NCI-H1930 (cell line): ENCODE measurements at regions not wholly inside any gene's neighbourhood (a gene's known extent, or its start where the extent isn't known, plus 50 kb on each side); places are given as distances from the start of the nearest gene placed in this dataset.
A peak's percentile ranks its signal among the peaks of the same experiment; 100 is the strongest.

ENCODE experiments used
- DNase-seq, 2 experiments: peaks; one replicate each; lab custom pipeline; 2025; lab: John Stamatoyannopoulos, UW

DNA sequence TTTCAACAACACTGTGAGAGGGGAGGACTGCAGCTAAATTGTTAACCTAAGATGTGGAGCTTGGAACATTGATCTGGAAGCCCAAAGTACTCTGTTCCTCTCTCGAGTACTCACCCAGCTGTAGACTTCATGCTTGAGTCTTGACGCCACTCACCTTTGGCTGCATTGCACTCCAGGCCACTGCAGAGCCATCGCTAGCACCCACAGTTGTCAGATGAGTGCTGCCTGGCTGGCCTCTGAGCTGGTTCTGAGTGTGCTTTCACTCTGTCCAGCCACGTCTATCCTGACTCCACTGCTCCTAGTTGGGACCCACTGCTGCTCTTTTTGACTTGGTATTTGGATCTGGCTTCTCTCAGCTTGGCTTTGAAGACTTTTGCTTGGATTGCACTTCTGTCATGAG lies 552.1 kb downstream of the DCDC2C start:
- DNase-seq: no peak

DNA sequence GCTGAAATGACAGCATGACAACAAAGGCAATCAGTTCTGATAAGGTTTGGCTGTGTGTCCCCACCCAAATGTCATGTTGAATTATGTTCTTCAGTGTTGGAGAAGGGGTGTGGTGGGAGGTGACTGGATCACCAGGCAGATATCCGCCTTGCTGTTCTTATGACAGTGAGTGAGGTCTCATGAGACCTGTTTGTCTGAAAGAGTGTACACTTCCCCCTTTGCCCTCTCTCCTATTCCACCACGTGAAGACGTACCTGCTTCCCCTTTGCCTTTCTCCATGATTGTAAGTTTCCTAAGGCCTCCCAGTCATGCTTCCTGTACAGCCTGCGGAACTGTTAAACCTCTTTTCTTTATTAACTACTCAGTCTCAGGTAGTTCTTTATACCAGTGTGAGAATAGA lies 553.0 kb downstream of the DCDC2C start:
- DNase-seq: no peak

DNA sequence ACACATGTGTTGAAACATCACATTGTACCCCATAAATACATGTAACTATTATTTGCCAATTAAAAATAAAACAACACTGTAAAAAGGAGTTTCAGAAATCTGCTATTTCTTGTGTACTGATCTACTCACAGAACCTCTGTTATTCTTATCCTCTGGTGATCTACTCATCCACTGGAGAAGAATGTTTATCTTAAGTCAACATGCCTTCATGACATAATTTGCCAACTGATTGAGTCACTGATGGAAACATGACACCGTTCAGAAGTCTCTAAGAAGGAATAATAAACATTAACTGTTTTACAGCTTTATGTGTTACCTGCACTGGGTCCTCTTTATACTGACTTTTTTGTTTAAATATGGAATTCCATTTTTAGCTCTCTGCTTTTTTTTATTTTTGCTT lies 555.2 kb downstream of the DCDC2C start:
- no peak for DNase-seq

DNA sequence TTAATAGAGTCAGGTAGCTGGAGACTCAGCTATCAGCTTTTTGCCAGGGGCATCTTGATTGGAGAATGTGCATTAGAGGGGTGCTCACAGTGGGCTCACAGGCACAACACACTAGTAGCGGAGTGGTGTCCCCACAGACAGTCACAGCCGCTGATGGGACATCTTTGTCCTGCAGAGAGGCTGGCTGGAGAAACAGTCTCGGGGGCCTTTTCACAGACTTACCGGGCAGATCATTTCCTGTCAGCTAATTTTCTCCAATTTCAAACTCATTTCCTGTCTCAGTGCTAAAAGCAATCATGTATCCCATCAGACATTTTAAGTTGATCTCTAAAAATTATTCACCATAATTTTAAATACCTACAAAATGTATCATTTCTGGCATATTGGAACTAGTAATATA lies 562.6 kb downstream of the DCDC2C start:
- DNase-seq: no peak

DNA sequence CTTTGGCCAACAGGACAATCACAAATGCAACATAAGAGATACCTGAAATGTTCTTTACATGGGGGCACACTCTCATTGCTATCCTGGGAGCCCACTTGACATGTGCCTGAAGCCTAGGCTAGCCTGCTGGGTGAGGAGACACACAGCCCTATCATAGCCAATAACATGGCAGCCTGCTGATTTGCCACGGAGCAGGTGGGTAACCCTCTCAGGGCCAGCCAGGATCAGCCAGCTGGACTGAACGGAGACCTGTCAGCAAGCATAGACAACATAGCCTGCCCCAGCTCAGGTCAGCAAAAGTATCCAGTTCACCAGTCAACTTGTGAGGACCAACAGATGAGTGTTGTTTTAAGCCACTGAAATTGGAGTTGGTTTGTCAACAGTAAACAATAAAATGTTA lies 566.5 kb downstream of the DCDC2C start:
- no peak for DNase-seq

DNA sequence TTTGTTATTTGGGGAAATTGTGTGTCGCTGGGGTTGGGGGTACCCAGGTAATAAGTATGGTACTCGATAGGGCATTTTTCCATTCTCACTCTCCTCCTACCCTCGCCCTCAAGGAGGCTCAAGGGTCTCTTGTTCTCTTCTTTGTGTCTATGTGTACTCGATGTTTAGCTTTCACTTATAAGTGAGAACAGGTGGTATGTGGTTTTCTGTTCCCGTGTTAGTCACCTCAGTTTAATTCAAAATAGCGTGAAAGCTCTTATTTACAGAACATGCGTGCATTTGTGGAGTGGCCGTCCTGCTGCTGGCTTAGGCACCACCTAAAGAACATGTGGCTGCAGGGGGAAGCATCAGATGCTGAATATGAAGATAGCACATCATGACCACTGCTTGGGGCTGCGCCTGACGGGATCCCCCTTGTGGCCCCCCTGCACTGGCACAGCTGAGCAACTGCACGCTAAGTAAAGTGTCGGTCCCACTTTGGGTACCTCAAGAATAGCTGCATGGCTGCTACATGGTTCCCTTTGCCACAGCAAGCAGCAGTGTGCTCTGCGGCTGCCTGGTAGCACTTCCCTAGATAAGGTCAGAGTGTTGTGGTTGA lies 569.0 kb downstream of the DCDC2C start:
- DNase-seq: no peak

DNA sequence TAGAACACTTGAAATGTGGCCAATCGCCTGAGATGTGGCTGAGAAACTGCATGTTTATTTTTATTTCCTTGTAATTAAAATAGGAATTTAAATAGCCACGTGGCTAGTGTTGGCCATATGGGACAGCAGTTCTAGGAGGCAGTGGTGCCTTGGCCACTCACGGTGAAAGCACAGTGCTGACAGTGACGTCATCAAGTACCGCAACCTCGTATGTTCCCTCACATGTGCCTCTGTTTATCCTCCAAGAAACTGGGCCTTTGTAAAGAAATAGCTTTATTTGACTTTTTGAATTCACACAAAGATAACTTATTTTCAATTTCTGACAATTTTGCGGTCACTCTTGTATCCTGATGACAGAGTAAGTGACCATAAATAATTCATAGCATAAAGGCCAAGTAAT lies 575.0 kb downstream of the DCDC2C start:
- no peak for DNase-seq

DNA sequence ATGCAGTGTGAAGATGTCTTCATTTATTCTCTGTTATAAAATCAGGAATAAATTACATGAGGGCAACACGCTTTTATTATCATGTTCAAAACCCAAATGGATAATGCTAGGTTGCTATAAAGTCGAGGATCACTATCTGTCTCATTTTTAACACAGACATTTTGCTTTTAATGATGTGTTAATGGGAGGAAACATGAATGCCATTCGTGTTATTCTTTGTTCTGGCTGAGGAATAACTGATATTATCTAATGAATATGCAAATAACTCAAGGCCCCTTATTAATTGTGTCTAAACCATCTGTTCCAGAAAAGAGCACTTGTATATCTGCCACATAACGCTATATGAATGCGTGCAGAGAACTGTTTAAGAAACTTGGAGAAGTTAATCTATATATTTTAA lies 576.1 kb downstream of the DCDC2C start:
- DNase-seq: no peak

DNA sequence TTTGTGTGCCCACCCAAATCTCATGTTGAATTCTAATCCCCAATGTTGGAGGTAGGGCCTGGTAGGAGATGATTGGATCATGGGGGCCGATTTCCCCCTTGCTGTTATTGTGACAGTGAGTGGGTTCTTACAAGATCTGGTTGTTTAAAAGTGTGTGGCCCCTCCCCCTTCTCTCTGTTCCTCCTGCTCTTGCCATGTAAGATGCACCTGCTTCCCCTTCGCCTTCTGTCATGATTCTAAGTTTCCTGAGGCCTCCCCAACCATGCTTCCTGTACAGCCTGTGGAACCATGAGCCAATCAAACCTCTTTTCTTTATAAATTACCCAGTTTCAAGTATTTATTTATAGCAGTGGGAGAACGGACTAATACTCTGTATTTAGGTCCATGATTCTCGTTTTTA lies 588.1 kb downstream of the DCDC2C start:
- no peak for DNase-seq

DNA sequence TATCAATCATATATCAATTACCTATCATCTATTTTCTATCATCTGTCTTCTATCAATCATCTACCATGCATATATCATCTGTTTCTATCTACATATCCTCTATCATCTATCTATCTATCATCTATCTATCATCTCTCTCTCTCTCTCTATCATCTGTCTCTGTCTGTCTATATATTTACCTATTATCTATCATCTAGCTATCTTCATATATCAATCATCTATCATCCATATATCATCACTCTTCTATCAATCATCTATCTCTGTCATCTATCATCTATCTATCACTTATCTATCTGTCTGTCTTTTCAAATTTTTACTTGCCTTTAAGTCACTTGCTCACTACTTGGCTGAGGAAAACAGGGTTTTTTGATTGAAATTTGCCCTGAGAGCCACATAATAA lies 592.3 kb downstream of the DCDC2C start:
- no peak for DNase-seq

DNA sequence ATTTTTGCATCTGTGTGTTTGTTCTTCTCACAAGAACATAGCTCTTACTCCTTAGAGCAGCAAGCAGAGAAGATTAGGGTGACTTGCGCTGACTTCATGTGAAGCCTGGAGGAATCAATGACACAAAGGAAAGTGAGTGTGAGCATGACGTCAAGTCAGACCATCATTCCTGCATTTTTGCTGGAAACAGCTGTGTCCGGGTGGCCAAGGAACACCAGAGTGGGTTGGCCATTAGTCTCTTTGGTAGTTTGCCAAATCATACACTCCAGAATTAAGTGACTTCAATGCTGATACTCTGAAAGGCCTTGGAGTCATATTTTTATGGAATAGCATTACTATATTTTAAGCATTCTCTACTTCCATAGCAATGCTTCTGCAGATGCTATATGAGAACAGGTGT lies 597.2 kb downstream of the DCDC2C start:
- DNase-seq: no peak

DNA sequence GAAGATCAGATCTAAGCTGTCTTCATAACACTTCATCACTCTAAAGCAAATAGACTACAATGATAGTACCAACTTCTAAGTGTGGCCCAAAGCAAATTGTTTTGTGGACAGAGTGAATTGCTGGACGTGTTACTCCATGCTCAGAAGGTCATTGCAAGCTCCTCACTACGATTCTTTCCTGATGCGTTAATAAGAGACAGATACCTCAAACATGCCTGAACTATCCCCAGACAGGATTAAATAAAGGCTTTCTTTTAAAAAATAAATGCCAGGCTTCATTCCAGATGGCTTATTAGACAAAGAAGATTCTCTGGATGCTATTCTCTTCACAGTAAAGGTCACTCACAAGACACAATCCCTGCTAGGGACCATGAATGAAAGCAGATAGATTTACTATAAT lies 621.2 kb downstream of the DCDC2C start:
- DNase-seq: no peak

DNA sequence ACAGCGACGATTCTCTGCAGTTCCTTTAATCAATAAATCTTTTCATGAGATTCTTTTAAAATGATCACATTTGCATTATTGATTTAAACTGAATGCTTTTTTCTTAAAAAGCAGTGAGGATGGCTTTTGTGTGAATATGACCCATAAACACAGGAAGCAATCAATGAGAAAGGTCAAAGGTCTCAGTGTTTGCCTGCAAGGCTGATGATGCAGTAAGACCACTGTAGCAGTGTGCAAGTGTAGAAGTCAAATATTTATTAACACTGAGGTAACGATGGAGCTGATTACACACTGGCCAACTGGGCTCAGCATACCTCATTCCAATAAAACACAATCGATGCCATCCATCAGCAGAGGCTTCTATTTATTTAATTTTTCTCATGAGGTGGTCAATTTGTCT lies 633.5 kb downstream of the DCDC2C start:
- no peak for DNase-seq

DNA sequence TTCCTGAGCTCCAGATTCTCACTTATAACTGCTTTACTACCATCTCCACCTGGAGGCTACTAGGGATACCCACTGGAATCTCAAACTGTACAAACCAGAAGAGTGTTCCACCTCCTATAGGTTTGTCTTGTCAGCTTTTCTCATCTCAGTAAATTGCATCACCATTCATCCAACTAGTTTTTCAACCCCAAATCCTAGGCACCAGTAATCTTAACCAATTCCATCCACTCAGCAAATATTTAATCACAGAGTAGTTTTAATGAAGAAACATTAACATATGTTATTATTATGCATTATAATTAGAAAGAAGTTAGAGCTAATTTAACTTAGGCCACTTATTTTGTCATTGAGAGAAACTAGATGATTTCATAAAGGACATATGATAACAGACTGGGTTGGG lies 635.0 kb downstream of the DCDC2C start:
- DNase-seq: no peak

DNA sequence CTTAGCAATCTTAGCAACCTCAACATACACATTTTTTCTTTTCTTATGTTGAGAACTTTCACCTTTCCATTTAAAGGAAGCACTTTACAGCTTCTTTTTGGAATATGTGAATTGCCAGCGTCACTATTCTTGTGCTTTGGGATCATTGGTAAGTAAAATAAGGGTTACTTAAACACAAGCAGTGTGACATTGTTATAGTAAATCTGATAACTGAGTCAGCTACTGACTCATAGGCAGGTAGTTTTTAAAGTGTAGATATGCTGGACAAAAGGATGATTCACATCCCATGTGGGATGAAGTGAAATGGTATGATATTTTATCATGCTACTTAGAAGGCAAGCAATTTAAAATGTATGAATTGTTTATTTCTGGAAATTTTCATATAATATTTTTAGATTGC lies 637.2 kb downstream of the DCDC2C start:
- no peak for DNase-seq

DNA sequence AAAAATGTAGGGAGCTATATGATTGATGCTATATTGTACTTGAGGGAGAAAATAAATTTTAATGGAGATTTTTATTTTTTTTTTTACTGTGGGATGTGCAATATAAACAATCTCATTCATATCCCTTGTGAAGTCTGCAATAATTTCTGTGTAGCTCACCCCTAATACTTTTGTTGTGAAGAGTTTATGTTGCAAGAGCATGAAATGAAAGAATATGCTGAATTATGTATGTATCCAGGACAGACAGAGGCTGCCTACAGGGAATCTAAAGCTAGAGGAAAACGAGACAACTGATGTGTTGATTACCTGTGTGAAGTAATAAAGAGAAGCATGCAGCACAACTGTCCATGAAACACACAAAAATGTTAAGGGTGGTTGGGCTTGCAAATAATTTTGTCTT lies 643.3 kb downstream of the DCDC2C start:
- no peak for DNase-seq

DNA sequence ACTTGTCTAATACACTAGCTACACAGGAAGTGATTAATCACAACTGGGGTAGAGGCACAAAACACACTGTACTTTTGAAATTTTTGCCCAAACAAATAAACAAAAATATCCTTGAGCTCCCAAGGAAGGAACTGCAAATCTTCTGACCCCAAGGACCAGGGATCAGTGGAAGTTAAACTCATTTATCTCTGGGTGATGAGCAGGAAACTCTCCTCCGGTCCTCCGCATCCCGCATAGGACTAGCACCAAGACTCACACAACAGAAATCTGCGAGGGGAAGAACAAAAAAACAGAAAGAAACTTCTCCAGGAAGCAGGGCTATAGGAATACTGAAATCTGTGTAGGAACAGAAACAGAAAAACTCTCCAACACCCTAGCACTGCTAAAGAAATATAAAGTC lies 650.3 kb downstream of the DCDC2C start:
- no peak for DNase-seq

DNA sequence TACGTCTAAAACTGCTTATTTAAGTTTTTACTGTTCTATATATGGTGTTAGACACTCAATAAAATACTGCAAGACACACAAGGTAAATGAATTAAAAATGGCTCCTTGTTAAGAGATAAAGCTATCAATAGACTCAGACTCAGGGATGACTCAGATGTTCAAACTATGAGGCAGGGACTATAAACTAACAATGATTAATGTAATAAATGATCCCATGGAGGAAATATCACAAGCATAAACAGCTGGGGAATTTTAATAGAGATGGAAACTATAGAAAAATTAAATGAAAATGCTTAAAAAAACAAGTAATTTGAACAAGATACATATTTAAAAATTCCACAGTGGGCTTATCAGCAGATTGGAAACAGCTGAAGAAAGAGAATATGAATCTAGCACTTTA lies 650.8 kb downstream of the DCDC2C start:
- DNase-seq: no peak

DNA sequence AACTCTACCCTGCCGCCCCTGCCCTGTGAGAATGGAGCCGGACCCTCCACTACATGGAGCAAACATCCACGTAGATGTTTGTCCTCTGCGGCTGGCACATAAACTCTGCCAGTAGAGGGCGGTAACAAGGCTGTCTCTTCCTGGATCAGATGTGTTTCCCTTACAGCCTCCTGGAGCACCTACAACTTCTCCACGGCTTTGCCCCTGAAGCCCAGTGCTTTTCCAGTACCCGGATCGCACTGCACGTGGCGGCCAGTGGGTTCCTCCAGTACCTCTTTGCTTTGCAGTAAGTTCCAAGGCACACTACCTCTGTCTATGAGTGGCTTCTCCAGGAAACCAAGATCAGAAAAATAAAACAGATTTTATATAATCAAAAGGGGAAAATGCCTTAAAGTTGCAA lies 651.3 kb downstream of the DCDC2C start:
- DNase-seq: no peak

DNA sequence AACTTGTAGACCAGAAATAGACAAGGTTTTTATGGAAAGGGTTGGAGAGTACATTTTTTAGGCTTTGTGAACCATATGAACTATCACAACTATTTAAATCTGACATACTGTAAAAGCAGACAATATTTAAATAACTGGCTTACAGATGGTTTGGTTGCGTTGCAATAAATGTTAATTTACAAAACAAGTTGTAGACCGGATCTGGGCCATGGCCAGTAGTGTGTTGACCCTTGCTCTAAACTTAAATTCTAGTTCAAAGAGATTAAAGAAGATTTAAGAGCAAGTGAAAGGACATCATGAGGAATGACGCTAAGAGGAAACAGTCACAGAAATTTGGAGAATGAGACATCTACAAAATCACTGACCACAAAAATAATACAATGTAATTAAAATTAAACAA lies 652.7 kb downstream of the DCDC2C start:
- DNase-seq: no peak

DNA sequence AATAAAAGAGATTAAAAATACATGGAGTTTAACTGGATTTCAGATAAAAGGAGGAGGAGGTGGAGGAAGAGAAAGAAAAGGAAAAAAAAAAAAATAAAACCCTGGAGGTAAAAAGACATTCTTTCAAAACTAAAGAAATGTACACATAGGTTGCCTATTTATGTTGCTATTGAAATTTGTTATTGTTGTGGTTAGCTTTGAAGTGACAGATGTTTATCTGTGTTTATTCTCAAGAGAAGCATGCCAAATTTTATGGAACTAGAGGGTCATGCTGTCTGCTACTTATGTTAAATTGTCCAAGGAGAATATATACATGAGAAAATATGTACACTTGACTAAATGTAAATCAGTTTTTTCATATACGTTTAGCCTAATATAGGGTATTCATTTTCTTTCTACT lies 653.2 kb downstream of the DCDC2C start:
- DNase-seq: no peak

DNA sequence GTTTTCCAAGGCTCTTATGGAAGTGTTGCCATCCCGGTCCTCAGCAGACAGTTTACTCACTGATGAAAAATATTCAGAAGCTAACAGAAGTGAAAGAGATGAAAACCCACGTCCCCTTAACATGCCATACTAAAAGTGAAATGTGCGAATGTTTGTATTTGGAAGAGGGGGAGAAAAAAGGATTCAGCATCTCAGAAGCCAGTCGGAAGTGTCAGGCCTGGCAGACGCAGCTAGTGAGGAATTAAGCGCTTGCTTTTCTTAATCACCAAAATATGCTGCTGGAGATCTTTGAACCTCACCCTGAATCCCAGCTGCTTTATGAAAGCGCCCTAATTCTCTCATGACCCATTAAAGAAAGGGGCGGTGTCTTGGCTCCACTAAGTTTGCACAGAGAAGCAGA lies 653.7 kb downstream of the DCDC2C start:
- DNase-seq: no peak

DNA sequence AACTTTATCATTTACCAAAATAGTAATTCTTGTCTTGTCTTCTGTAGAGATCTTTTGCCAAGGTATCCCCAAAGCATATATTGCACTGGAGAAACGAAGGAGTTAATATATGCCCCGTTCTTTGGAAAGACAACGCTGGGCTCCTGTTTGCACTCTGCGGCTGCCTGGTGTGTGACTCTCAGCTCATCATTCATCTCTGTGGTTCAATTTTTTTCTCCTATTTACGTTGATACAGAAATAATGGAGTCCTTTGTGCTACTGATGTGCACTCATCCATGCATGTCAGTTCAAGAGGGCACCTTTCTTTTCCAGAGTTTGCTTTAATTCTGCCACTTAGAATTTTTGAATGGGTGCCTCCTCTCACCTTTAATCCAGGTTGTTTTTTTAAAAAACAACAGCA lies 655.5 kb downstream of the DCDC2C start:
- peak; percentile 4 to 5 for DNase-seq

DNA sequence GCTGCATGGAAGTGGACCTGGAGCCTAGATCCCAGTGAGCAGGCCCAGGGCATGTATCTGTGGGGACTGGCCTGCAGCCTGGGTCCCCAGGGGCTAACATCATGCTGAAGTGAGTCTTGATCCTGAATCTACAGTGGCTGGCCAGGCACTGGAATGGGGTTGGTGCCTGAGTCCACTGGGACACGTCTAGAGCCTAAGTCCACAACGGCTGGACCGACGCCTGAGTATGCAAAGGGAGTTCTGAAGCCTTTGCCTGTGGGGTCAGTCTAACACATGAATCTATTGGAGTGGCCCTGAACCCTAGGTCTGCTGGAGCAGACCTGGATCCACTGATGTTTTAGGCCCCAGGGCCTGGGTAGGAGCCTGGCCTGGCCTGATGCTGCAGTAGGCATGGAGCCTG lies 665.5 kb downstream of the DCDC2C start:
- no peak for DNase-seq

DNA sequence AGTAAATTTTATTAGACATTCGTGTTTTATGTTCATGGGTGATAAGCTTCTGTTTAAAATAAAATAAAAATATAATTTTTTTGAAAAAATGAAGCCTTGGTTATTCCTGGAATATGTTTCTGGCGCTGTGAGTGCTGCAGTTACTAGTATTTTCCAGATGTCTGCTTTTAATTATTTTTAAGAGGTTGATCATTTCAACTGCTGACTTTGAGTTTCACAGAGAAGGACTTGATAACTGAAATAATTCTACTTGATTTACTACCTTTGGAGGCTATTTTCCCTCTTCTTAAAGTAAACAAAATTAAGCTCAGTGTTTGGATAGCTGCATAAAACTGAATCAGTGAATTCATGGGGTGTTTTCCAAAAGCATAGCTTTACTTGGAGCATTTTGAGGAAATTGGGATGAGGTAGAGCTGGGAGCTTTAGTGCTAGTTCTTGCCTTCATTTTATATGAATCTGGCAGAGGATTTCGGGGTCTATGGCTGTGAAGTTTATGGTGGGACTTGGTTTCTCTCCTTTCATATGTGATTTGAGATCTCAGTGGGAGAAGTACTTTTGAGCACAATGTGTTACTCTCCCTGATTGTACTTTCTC lies 666.5 kb downstream of the DCDC2C start:
- DNase-seq: no peak
